ENCODE measurements at regions not wholly inside any gene's neighbourhood (a gene's known extent, or its start where the extent isn't known, plus 50 kb on each side); places are given as distances from the start of the nearest gene placed in this dataset.

DNA sequence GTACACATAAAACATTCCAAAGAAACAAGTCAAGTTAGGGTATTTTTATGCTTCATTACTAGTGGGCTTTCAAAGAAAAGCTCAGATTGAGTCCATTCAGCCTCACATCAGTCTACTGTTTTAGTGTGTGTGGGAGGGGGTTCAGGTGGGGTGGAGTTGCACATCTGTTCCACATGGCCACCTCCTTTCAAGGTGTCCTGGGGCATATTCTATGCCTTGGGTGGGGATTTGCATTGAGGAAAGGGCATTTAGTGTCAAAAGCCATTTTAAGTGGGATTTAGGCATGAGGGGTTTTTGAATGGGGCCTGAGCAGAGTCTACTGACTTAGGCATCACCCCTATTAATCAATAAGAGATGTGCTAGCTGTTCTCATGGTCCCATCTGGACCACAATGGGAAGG lies 983.1 kb downstream of the TLE4 start:
- TF ChIP-seq, protein P1, sequence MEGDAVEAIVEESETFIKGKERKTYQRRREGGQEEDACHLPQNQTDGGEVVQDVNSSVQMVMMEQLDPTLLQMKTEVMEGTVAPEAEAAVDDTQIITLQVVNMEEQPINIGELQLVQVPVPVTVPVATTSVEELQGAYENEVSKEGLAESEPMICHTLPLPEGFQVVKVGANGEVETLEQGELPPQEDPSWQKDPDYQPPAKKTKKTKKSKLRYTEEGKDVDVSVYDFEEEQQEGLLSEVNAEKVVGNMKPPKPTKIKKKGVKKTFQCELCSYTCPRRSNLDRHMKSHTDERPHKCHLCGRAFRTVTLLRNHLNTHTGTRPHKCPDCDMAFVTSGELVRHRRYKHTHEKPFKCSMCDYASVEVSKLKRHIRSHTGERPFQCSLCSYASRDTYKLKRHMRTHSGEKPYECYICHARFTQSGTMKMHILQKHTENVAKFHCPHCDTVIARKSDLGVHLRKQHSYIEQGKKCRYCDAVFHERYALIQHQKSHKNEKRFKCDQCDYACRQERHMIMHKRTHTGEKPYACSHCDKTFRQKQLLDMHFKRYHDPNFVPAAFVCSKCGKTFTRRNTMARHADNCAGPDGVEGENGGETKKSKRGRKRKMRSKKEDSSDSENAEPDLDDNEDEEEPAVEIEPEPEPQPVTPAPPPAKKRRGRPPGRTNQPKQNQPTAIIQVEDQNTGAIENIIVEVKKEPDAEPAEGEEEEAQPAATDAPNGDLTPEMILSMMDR (IDR thresholded peaks at IDR 0.05; ENCODE audit: low read length) = no peak
- no peak for TF ChIP-seq EZH2phosphoT487 (IDR thresholded peaks at IDR 0.05; ENCODE audit: low read length)
